Choroid plexus epithelial cell (primary cell): ENCODE measurements at regions not wholly inside any gene's neighbourhood (a gene's known extent, or its start where the extent isn't known, plus 50 kb on each side); places are given as distances from the start of the nearest gene placed in this dataset.

Source experiments
- DNase-seq: peaks from one replicate; pipeline ENCODE4 v3.0.0-alpha.2; 2010; ENCODE audit warnings: low read depth
- H3K4me3 ChIP-seq: 2 replicates; pipeline ENCODE4 v1.5.1; 2011; ENCODE audit warnings: low read depth, mild to moderate bottlenecking, control low read depth, low read length, moderate library complexity
- TF ChIP-seq, protein P1 (sequence below): conservative IDR thresholded peaks from 2 replicates; pipeline ENCODE4 v1.5.1; 2011; ENCODE audit warnings: low read depth, mild to moderate bottlenecking, control low read depth, inconsistent platforms, low read length, moderate library complexity

DNA sequence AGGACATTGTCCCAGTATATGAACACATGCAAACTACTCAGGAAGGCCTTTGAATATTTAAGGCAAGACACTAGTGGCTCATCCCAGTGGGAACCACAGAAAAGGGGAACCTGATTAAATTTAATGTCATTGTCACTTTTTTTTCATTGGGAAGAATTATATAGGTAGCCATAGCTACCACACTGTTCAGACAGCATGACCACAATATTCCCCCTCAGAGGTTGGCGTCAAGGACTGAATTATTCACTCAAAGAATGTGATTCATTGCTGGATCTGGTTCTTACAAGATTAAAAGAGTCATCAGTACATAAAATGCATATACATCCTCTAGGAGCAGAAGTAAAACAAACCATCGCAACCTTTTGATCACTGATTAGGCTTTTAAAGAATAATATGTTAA lies 92.0 kb upstream of the SMARCAD1 start:
- TF ChIP-seq, protein P1, sequence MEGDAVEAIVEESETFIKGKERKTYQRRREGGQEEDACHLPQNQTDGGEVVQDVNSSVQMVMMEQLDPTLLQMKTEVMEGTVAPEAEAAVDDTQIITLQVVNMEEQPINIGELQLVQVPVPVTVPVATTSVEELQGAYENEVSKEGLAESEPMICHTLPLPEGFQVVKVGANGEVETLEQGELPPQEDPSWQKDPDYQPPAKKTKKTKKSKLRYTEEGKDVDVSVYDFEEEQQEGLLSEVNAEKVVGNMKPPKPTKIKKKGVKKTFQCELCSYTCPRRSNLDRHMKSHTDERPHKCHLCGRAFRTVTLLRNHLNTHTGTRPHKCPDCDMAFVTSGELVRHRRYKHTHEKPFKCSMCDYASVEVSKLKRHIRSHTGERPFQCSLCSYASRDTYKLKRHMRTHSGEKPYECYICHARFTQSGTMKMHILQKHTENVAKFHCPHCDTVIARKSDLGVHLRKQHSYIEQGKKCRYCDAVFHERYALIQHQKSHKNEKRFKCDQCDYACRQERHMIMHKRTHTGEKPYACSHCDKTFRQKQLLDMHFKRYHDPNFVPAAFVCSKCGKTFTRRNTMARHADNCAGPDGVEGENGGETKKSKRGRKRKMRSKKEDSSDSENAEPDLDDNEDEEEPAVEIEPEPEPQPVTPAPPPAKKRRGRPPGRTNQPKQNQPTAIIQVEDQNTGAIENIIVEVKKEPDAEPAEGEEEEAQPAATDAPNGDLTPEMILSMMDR, result no peak
- H3K4me3 ChIP-seq, result no peak overlapping the region
- DNase-seq, result no peak

DNA sequence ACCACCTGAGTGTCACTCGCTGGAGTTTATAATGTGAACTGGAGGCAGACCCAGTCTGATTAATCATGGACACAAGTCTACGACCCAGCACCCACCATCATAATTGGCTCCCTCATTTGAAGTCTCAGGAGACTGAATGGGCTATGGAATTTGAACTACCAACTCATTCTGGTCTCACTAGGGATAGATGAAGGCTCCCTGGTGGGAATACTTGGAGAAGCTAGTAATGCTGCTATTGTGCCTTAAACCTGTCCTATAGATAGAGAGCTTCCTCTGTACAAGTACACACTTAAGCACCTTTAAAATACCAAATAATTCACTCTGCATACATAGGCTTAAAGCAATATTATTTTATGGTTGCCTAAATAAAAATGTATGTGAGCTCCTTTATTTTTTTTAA lies 90.8 kb upstream of the SMARCAD1 start:
- TF ChIP-seq, protein P1, result no peak
- H3K4me3 ChIP-seq, result no peak overlapping the region
- no peak for DNase-seq

DNA sequence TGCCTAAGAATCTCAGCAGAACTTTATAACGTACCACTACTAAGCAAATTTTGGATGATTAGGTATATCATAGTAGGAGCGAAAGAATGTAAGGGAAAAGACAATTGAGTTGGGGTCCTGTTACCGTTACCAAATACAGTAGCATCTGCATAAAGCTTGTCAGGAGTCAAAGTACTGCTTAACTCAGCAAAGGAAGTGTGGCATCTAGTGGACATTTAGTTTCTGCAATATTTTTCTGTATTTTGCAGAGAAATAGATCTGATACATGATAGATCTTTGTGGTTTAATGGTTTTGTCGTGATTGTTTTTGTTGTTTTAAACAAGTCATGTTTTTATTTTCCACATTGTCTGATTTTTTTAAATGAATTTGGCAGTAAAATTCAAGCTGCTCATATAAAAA lies 81.0 kb upstream of the SMARCAD1 start:
- peak; percentile 21 for DNase-seq

DNA sequence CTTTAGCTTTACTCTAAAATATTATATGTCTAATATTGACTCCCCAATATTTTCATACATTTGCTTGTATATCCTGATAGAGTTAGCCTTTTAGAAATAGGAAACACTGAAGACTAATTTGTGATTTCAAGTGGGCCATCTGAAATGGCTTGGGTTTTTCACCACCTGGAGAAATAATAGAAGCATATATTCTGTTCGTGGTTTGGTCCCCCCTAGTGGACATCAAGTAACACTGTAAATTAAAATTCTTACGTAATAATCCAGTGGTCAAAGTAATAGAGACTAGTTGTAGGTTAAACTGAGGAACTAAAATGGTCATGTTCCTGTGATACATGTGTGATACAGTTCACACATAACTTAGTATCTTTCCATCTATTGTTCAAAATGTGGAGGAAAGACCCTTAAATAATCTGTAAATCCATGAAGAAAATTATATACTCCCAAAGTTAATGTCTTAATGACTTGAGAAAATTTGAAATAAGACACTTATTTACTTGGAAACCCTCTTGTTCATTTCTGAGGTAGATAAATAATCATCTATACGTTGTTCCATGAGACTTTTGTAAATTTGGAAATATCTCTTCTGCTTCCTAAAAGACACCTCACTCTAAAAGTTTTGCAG lies 79.8 kb upstream of the SMARCAD1 start:
- H3K4me3 ChIP-seq, result no peak overlapping the region
- TF ChIP-seq, protein P1, result peak; percentile 67
- DNase-seq, result peak; percentile 59

More for the DNA sequence above, 81.0 kb upstream of the SMARCAD1 start:
- TF ChIP-seq, protein P1, result peak; percentile 40
- H3K4me3 ChIP-seq, result no peak overlapping the region

DNA sequence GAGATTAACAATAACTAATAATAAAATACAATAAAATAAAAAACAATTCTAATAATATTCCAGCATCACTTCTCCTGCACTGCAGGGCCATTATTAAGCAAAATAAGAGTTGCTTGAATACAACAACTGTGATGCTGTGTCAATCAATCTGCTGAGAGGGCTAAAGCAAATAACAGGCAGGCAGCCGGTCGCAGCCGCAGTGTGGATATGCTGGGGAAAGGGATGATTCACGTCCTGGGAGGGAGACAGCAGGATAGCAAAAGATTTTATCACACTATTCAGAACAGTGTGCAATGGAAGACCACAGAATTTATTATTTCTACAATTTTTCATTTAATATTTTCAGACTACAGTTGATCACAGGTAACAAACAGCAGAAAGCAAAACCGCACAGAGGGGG lies 76.5 kb upstream of the SMARCAD1 start:
- TF ChIP-seq, protein P1, result no peak
- DNase-seq, result peak; percentile 5
- no peak overlapping the region for H3K4me3 ChIP-seq

DNA sequence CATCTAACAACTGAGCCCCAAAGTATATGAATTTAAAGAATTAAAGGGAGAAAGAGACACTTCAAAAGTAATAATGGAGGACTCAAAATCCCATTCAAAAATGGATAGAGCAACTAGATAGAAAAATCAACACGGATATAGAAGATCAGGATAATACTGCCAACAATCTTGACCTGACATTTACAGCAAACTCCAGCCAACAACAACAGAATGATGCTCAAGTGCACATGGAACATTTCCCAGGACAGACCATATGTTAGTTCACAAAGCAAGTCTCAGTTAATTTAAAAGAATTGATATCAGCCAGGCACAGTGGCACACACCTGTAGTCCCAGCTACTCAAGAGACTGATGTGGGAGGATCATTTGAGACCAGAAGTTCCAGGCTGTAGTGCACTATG lies 72.0 kb upstream of the SMARCAD1 start:
- peak; percentile 18 for DNase-seq
- H3K4me3 ChIP-seq, result no peak overlapping the region
- TF ChIP-seq, protein P1, result no peak

DNA sequence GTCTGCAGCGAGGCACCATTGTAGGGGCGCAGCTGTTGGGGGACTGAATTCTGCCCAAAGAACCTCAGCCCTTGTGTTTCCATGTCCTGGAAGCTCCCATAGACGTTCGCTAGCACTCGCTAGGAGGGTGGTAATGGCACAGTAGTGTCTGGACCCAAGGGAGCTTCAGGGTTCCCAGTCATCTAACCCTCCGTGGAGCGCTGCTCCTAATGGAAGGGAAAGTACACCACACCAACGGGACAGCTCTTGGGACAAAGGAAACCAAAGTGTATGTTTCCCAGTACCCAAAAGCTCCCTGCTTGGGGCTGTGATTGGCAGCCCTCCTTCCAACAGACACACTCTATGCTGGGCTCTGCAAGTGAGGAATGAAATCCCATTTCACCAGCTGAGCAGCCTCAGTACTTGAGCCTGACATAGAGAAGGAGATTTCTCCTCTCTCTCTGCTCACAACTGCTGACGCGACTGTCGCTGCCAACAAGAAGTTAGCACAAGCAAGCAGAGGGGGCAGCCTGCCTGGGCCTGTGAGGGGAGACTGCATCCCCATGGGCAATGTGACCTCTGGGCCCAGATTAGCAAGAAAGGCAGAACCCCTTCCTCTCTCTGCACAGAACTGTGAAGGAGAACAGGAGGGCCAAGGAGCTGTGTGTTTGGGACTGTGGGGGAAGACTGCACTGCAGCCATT lies 67.6 kb upstream of the SMARCAD1 start:
- TF ChIP-seq, protein P1, result no peak
- H3K4me3 ChIP-seq, result no peak overlapping the region
- DNase-seq, result no peak
